ENCODE measurements at regions not wholly inside any gene's neighbourhood (a gene's known extent, or its start where the extent isn't known, plus 50 kb on each side); places are given as distances from the start of the nearest gene placed in this dataset.

DNA sequence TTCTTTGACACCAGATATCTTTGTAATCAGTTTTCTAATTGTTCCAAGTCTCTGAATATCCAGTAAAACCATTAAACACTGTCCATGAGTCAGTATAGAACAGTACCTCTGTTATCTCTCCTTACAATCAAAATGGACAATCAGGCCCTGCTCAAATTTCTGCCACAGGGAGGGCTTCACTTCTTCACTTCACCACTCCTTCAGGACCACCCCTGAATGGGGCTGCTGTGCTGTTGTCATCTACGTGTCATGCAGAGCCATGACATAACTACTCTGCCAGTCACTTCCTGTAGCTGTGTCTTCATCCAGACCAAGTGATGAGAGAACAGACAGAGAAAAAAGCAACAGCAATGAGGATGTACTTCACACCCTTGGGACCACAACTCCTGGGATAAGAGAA lies 116.9 kb downstream of the TANC2 start:
- no peak for TF ChIP-seq CTCF (IDR thresholded peaks at IDR 0.05; ENCODE audit: insufficient read depth, low read length, poor library complexity, severe bottlenecking)
- no peak for TF ChIP-seq EZH2phosphoT487 (conservative IDR thresholded peaks at IDR 0.05; ENCODE audit: low read length)
